ENCODE measurements at regions not wholly inside any gene's neighbourhood (a gene's known extent, or its start where the extent isn't known, plus 50 kb on each side); places are given as distances from the start of the nearest gene placed in this dataset.
A peak's percentile ranks its signal among the peaks of the same experiment; 100 is the strongest.

DNA sequence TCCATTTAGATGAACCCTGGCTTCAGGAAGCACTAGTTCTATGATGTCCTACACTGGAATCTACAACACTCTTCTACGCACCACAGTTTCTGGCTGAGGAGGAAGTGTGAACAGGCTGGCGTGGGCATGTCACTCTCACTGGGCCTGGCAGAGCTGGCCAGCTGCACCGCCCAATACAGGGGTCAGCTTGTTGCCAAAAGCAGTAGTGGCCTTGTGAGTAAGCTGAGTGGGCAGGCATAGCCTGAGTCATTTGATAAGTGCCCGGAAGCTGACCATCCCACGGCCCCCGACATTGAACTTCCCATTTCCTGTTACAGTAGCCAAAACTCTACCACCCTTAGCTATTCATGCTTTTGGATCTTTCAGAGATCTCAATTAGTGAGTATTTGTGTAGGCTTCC lies 240.9 kb upstream of the SERP2 start:
- no peak overlapping the region for H3K4me3 ChIP-seq (ENCODE audit: low read length)
- no peak for TF ChIP-seq CTCF (conservative IDR thresholded peaks at IDR 0.05; ENCODE audit: low read length)
- peak; percentile 26 for DNase-seq (ENCODE audit: low read depth)

- no peak overlapping the region for H3K4me3 ChIP-seq (ENCODE audit: low read length)
- TF ChIP-seq CTCF (conservative IDR thresholded peaks at IDR 0.05; ENCODE audit: low read length) = no peak
- DNase-seq (ENCODE audit: low read depth) = no peak
Measured at GRCh38 chr13:44133626-44134025, 240.0 kb upstream of the SERP2 start.

DNA sequence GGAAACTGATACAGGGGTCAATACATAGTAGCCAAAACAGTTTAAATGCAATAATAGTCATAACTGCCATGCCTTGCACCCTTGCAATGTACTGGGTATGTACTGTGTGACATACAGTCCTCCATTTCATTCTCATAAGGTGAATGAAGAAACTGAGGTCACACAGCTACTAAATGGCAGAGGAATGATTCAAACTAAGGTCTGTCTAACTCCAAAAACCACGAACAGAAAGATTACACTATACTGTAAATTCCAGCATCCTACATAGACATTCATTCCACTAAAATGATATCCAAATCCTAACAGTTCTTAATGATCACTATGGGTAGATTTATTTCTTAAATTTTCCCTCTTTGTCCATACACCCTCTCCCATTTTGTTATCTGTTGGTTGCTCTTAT lies 238.1 kb upstream of the SERP2 start:
- no peak overlapping the region for H3K4me3 ChIP-seq (ENCODE audit: low read length)
- DNase-seq (ENCODE audit: low read depth) = no peak
- TF ChIP-seq CTCF (conservative IDR thresholded peaks at IDR 0.05; ENCODE audit: low read length) = no peak

DNA sequence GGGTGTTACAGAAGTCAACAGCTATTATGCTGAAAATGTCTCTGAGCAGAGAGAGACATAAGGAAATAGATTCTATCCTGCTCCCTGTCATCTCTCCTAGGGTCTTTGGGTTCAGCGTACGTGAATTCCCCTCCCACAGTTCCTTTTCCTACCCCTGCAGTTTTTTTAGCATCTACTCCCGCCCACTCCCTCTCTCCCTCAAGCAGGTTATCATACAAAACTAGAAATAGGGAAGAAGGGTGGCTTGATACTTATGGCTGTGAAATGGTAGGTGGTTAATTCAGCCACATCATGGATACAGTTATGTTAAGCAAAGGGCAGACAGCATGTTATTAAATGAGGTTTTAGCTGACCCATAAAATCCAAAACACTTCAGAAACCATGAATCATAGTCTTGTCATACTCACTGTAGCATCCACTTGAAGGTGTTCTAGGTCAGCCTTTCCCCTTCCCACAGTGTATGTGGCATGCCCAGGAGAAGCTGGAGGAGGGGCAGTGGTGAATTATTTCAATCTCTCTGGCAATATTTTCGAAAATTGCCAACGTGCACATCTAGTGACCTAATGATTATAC lies 236.8 kb upstream of the SERP2 start:
- no peak overlapping the region for H3K4me3 ChIP-seq (ENCODE audit: low read length)
- no peak for TF ChIP-seq CTCF (conservative IDR thresholded peaks at IDR 0.05; ENCODE audit: low read length)
- no peak for DNase-seq (ENCODE audit: low read depth)

- DNase-seq (ENCODE audit: low read depth) = no peak
- no peak overlapping the region for H3K4me3 ChIP-seq (ENCODE audit: low read length)
- TF ChIP-seq CTCF (conservative IDR thresholded peaks at IDR 0.05; ENCODE audit: low read length) = no peak
Measured at GRCh38 chr13:44137466-44137865, 236.2 kb upstream of the SERP2 start.

- TF ChIP-seq CTCF (conservative IDR thresholded peaks at IDR 0.05; ENCODE audit: low read length) = no peak
- DNase-seq (ENCODE audit: low read depth) = no peak
- no peak overlapping the region for H3K4me3 ChIP-seq (ENCODE audit: low read length)
Measured at GRCh38 chr13:44140146-44140545, 233.5 kb upstream of the SERP2 start.

DNA sequence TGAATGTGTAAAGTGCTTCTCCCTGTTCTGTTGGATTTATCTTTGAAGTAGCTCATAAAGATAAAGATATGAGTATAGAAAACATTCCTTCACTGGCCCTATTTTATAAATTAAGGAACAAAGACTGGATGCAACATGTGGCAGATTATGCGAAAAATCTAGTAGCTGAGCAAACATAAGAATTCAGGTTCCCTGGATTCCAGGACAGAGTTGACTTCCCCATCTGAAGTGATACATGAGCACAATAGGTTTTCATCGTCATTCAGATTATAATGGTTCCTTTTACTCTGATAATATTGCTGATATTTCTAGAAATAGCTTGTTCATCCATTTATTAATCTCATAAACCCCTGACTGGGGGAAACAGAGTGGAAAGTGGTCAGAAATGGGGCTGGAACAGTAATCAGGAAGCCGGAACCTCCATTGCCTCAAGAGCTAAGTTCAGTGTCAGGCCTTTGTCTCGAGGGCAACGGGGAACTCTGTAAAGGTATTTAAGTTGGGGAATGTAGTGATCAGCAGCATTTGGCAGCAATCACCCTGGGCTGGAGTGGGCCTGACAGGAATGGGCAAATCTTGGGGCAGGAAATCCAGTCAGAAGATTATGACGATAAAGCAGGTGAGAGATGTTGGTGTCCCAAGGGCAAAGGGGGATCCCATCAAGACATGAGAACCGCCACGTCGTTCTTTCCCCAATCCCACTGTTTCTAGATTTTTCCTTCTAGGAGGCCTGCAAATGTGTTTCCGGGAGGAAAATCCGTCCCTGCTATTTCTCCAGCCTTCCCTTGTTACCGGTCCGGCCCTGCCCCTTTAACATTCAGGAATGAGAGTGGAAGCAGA lies 232.5 kb upstream of the SERP2 start:
- no peak for TF ChIP-seq CTCF (conservative IDR thresholded peaks at IDR 0.05; ENCODE audit: low read length)
- peak overlapping the region; percentile 78 for H3K4me3 ChIP-seq (ENCODE audit: low read length)
- DNase-seq (ENCODE audit: low read depth) = peak; percentile 31

All from AG10803 (cell line).